Aorta (tissue), 5 donors: ENCODE measurements at regions not wholly inside any gene's neighbourhood (a gene's known extent, or its start where the extent isn't known, plus 50 kb on each side); places are given as distances from the start of the nearest gene placed in this dataset.

Experiments used
- ATAC-seq: fragments of 200-7000 bp; cut with Tn5 transposase; one replicate; pipeline ENCODE4 v1.9.1; 2022; ENCODE audit warnings: moderate library complexity; ENCODE audit not compliant: low FRiP score
- DNase-seq, 2 donors: peaks; one replicate each; pipeline ENCODE4 v3.0.0-alpha.2; 2020
- H3K27ac ChIP-seq, 2 donors: one replicate each; pipeline ENCODE4 v1.5.1; 2013; ENCODE audit warnings: low read length in 2 of 2, mild to moderate bottlenecking in 2 of 2, moderate library complexity in 2 of 2, control low read depth in 1 of 2, inconsistent platforms in 1 of 2, low read depth in 1 of 2
- H3K27me3 ChIP-seq, 2 donors: one replicate each; pipeline ENCODE4 v1.6.1; 2013; ENCODE audit warnings: control low read depth in 1 of 2, low read length in 1 of 2, mild to moderate bottlenecking in 1 of 2, moderate library complexity in 1 of 2; ENCODE audit not compliant: insufficient read depth in 2 of 2, control insufficient read depth in 1 of 2
- H3K36me3 ChIP-seq, 2 donors: one replicate each; pipeline ENCODE4 v1.6.1; 2013; ENCODE audit warnings: control low read depth in 1 of 2, low read length in 1 of 2, mild to moderate bottlenecking in 1 of 2; ENCODE audit not compliant: insufficient read depth in 2 of 2, control insufficient read depth in 1 of 2
- H3K4me1 ChIP-seq, 2 donors: one replicate each; pipeline ENCODE4 v1.6.1; 2013; ENCODE audit warnings: low read length in 2 of 2, control low read depth in 1 of 2, mild to moderate bottlenecking in 1 of 2, moderate library complexity in 1 of 2; ENCODE audit not compliant: insufficient read depth in 2 of 2, control insufficient read depth in 1 of 2
- H3K4me3 ChIP-seq, 2 donors: one replicate each; pipeline ENCODE4 v1.5.1; 2013; ENCODE audit warnings: low read length in 2 of 2, control low read depth in 1 of 2, mild to moderate bottlenecking in 1 of 2
- H3K9me3 ChIP-seq: one replicate; pipeline ENCODE4 v1.6.1; 2013; ENCODE audit warnings: mild to moderate bottlenecking, low read length; ENCODE audit not compliant: control insufficient read depth
- WGBS, 2 donors: extraction: QIAGEN DNeasy Blood & Tissue Kit; methylation state at CpG; one replicate each; pipeline ENCODE4 v1.1.7; 2013; 5-methylcytosine and 5-hydroxymethylcytosine counted together
- intact Hi-C, 2 donors: fragments of 100-400 bp; cut with DNase I; formaldehyde crosslinking; loops; one replicate each; pipeline versions ENCODE4 v1.14.2 to v1.15.0; 2022
- donor health status: healthy with polysubstance abuse.
- donor health status: Bipolar disorder and iron deficiency.
- donor health status: DM: no; HTN: no; CAD: no.
- donor health status: DM: no; HTN: no; CAD: no.
- donor health status: DM: yes; HTN: yes; CAD: no.

DNA sequence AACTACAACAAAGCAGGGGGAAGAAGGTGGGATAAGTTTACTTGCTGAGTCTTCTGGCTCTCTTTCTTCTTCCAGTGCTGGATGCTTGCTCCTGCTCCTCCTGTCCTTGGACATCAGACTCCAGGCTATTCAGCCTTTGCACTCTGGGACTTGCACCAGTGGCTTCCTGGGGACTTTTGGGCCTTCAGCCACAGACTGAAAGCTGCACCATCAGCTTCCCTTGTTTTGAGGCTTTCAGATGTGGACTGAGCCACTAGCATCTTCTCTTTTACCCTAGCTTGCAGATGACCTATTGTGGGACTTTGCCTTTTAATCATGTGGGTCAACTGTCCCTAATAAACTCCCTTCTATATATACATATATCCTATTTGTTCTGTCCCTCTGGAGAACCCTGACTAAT, 173.0 kb upstream of the UFM1 start:
- DNase-seq: no peak
- ATAC-seq: no peak
- intact Hi-C loops: no loop called here
- Histone ChIP-seq H3K4me3 (no peak overlapping the region), H3K27me3 (no peaks in the 10 kb centered on the region), H3K4me1 (no peaks in the 10 kb centered on the region), H3K27ac (no peak overlapping the region), H3K9me3 (no peaks in the 10 kb centered on the region), H3K36me3 (no peaks in the 10 kb centered on the region)

DNA sequence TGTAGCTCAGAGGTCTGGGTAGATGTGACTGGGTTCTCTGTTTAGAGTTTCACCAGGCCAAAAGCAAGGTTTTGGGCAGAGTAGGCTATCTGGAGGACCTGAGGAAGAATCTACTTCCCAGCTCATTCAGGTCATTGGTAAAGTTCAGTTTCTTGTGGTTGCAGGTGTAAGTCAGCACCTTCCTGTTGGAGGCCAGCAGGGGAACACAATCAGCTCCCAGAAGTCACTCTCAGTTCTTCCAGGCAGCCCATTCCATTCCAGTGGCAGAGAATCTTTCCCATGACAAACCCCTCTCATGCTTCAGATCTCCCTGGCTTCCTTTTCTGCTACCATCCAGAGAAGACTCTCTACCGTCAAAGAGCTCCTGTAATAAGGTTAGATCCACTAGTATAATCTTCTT, 176.2 kb upstream of the UFM1 start:
- H3K36me3 ChIP-seq: no peaks in the 10 kb centered on the region
- no peaks in the 10 kb centered on the region for H3K9me3 ChIP-seq
- ATAC-seq: no peak
- intact Hi-C loops: no loop called here
- no peaks in the 10 kb centered on the region for H3K27me3 ChIP-seq
- DNase-seq: no peak
- H3K27ac ChIP-seq: no peak overlapping the region
- WGBS, 2 donors: 92 to 100% methylated on average over 1 of the region's 1 CpG
- no peaks in the 10 kb centered on the region for H3K4me1 ChIP-seq
- H3K4me3 ChIP-seq: no peak overlapping the region

DNA sequence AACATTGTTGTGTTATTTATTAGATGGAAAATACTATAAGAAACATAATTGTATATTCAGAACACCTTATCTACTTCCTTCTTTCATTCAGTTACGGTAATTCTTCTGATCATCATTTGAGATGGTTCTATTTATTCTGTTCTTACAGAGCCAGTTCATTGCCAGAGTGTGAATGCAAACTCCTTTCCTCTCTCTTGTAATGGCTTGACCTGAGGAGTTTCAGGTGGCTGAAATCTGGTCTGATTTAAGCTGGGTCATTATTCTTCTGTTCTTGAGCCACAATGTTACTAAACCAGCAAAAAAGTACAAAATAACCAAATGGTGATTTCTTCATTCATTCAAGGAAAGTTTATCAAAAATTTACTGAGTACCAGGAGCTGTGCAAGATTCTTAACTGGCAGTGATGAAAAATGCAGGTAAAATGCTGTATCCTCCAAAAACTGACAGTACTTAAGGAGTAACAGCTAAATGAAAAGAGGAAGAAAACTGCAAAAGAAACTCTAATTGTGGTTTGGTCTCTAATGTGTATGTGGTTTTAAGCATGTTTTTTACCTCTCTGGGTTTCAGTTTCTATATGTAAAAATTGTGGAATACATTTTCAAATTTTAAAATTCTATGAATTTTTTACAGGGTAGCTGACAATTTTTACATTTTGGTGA, 182.4 kb upstream of the UFM1 start:
- Histone ChIP-seq H3K4me3 (no peak overlapping the region), H3K27me3 (no peaks in the 10 kb centered on the region), H3K9me3 (no peaks in the 10 kb centered on the region), H3K36me3 (no peaks in the 10 kb centered on the region), H3K27ac (no peak overlapping the region), H3K4me1 (no peaks in the 10 kb centered on the region)
- intact Hi-C loops: no loop called here
- ATAC-seq (no peak), DNase-seq (no peak)
- 76 to 88% methylated on average over 1 of the region's 1 CpG for WGBS, 2 donors

DNA sequence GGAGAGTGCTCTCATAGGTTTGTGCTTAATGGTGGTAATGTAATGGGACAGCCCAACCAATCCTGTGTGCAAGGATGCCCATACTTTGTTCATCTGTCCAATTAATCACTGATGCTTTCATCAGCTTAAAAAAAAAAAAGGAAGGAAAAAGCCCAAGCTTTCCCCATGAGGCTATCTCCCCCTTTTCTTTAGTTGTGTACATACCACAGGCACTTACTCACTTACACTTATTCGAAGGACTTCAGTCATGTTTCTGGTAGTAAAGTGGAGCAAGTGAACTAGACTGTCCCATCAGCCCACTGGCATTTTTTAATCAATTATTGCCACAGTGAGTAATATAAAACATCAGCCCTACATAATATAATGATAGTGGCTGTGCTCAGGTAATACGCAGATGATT, 183.5 kb upstream of the UFM1 start:
- H3K36me3 ChIP-seq: no peaks in the 10 kb centered on the region
- no peaks in the 10 kb centered on the region for H3K27me3 ChIP-seq
- ATAC-seq (no peak), DNase-seq (no peak)
- H3K4me3 ChIP-seq: no peak overlapping the region
- H3K27ac ChIP-seq: no peak overlapping the region
- intact Hi-C loops: no loop called here
- no peaks in the 10 kb centered on the region for H3K9me3 ChIP-seq
- no peaks in the 10 kb centered on the region for H3K4me1 ChIP-seq
- 64 to 66% methylated on average over 2 of the region's 2 CpGs for WGBS, 2 donors

DNA sequence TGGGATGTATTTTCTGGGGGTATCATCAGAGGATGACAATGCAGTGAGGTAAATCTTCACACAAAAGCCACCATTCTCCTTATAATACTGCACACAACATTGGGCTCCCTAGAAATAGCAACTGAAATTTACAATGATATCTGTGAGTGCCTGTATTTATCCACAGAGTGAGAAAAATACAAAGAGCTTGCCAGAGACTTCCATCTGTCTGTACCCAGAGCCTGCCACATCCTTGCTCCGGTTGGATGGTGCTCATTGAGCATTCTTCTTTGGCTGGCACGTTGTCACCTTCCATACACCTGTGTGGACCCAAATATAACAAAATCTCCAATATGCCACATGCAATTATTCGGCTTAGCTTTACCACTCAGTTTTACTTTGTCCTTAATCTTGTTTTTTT, 189.5 kb upstream of the UFM1 start:
- H3K9me3 ChIP-seq: no peaks in the 10 kb centered on the region
- no peak for DNase-seq
- H3K4me1 ChIP-seq: no peaks in the 10 kb centered on the region
- H3K4me3 ChIP-seq: no peak overlapping the region
- no peaks in the 10 kb centered on the region for H3K27me3 ChIP-seq
- ATAC-seq: no peak
- intact Hi-C loops: no loop called here
- no peaks in the 10 kb centered on the region for H3K36me3 ChIP-seq
- H3K27ac ChIP-seq: no peak overlapping the region
- WGBS, 2 donors: 68 to 78% methylated on average over 3 of the region's 3 CpGs

DNA sequence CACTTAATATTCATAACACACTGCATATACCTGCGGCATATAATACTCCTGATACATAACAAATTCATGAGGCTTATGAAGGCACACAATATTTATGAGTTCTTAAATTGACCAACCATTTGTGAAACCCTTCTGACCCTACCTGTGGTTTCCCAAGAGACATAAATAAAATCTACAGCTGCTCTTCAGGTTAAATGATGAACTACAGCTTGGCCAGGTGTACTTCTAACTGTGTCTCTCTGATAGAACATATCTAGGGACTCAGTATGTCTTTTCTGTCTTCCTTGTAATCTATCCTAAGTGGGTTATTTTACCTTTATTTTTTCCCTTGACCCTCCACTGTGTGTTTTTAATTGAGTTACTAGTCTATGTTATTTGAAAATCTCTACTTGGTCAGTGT, 189.9 kb upstream of the UFM1 start:
- Histone ChIP-seq H3K4me3 (no peak overlapping the region), H3K9me3 (no peaks in the 10 kb centered on the region), H3K4me1 (no peaks in the 10 kb centered on the region), H3K27ac (no peak overlapping the region), H3K27me3 (no peaks in the 10 kb centered on the region), H3K36me3 (no peaks in the 10 kb centered on the region)
- 97 to 100% methylated on average over 1 of the region's 1 CpG for WGBS, 2 donors
- no peak for DNase-seq
- ATAC-seq: no peak
- intact Hi-C loops: no loop called here

DNA sequence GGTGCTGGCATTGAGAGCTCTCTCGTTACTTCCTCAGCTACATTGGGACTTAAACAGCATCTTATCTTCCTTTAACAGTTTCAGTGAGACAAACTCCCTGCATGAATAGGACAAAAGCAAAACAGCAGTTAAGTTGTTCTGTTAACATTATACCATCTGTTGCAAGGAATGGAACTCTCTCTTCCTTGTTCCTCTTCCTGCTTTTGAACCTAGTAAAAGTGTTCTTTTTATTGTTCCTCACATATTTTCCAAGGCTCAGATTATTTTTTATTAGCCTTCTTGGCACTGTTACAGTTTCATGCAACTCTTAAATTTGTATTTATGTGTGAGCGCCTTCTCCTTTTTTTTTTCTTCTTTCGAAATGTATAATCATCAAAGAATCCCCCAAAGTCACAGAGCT, 202.6 kb upstream of the UFM1 start:
- H3K4me3 ChIP-seq: no peak overlapping the region
- no peaks in the 10 kb centered on the region for H3K9me3 ChIP-seq
- H3K27ac ChIP-seq: no peak overlapping the region
- intact Hi-C loops: no loop called here
- no peaks in the 10 kb centered on the region for H3K36me3 ChIP-seq
- H3K4me1 ChIP-seq: no peaks in the 10 kb centered on the region
- no peak for ATAC-seq
- no peak for DNase-seq
- no peaks in the 10 kb centered on the region for H3K27me3 ChIP-seq
- 77 to 80% methylated on average over 3 of the region's 3 CpGs for WGBS, 2 donors

DNA sequence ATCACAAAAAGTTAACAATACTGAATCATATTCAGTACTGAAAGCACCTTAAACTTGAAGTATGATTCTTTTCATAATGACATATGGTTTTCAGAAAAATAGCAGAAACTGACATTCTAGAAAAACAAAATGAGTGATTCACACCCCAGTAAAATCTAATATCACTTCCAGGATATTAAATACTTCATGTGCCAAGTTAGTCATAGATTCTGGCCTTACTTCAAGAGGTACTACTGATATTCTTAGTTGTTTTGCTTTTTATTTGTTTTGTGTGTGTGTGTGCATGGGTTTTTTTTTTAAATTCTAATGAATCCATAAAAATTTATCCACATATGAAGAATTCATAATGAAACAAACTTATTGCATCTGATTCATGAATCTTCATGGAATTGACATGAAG, 207.9 kb upstream of the UFM1 start:
- Histone ChIP-seq H3K27me3 (no peaks in the 10 kb centered on the region), H3K4me1 (no peaks in the 10 kb centered on the region), H3K27ac (no peak overlapping the region), H3K36me3 (no peaks in the 10 kb centered on the region), H3K4me3 (no peak overlapping the region), H3K9me3 (no peaks in the 10 kb centered on the region)
- intact Hi-C loops: no loop called here
- ATAC-seq (no peak), DNase-seq (no peak)

DNA sequence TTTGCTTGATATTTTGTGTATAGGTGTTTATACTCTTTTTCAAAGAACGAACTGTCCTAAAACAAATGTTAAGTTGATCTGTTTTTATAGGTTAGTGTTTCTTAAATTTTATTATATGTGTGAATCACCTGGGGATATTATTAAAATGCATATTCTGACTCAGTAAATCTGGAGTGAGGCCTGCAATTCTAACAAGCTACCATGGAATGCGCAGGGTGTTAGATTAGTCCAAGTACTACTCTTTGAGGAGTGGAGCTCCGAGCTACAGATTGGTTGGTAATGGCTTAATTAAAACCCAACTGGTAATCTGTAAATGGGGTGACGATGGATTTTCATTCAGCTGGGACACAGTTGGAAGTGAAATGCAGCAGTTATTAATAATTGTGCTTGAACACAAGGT, 214.1 kb upstream of the UFM1 start:
- H3K27ac ChIP-seq: no peak overlapping the region
- DNase-seq: no peak
- no peaks in the 10 kb centered on the region for H3K27me3 ChIP-seq
- H3K9me3 ChIP-seq: no peaks in the 10 kb centered on the region
- H3K36me3 ChIP-seq: no peaks in the 10 kb centered on the region
- ATAC-seq: no peak
- 81 to 85% methylated on average over 4 of the region's 4 CpGs for WGBS, 2 donors
- no peak overlapping the region for H3K4me3 ChIP-seq
- no peaks in the 10 kb centered on the region for H3K4me1 ChIP-seq
- intact Hi-C loops: no loop called here
